ENCODE measurements at regions not wholly inside any gene's neighbourhood (a gene's known extent, or its start where the extent isn't known, plus 50 kb on each side); places are given as distances from the start of the nearest gene placed in this dataset.
"Not testable (repeated sequence)": the region's sequence is repeated elsewhere in the genome, so short reads cannot be mapped to it uniquely, and the experiment has no call there.

- no peak for ATAC-seq (ENCODE audit: insufficient read depth, low FRiP score)
- Histone ChIP-seq H3K27me3 (ENCODE audit: control insufficient read depth in 3 of 3, insufficient read depth in 3 of 3, low read length in 2 of 3) (no peaks in the 10 kb centered on the region), H3K36me3 (ENCODE audit: control insufficient read depth in 4 of 4, insufficient read depth in 4 of 4, low read length in 4 of 4) (no peaks in the 10 kb centered on the region)
Observed at GRCh38 chr3:95539950-95540483, 1274.4 kb upstream of the EPHA6 start.

DNA sequence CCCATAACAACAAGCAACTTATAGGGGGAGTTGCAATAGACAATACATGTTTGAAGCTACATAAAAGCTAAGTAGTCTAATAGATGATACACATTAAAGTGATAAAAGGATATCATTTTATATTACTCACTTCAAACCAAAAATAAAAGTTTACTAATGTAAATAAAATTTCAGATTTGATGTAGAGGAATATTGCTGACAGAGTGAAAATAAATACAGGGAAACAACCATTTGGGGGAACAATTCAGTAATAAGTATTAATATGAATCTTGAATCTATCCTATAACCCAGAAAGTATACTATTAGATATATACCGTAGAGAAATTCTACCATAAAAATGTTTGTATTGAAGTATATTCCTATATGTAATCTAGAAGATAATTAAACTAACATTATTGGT lies 1248.9 kb upstream of the EPHA6 start:
- Histone ChIP-seq H3K27ac (ENCODE audit: low read depth in 1 of 2, low read length in 1 of 2) (no peak overlapping the region), H3K4me1 (ENCODE audit: control insufficient read depth in 5 of 5, insufficient read depth in 5 of 5, low read length in 5 of 5) (no peaks in the 10 kb centered on the region), H3K9me3 (ENCODE audit: control insufficient read depth in 4 of 4, insufficient read depth in 3 of 4, low read length in 3 of 4) (peaks cover 0 to 7% (median 4%) of the 10 kb centered on the region in 4 donors), H3K27me3 (ENCODE audit: control insufficient read depth in 3 of 3, insufficient read depth in 3 of 3, low read length in 2 of 3) (no peaks in the 10 kb centered on the region), H3K4me3 (no peak overlapping the region), H3K9ac (ENCODE audit: insufficient read depth in 1 of 2, low read length in 2 of 2) (no peak overlapping the region), H3K36me3 (ENCODE audit: control insufficient read depth in 4 of 4, insufficient read depth in 4 of 4, low read length in 4 of 4) (no peaks in the 10 kb centered on the region)
- 91 to 98% methylated on average over 1 of the region's 1 CpG for WGBS, 2 donors
- DNase-seq (no peak), ATAC-seq (ENCODE audit: insufficient read depth, low FRiP score) (no peak)
- TF ChIP-seq, protein P1, sequence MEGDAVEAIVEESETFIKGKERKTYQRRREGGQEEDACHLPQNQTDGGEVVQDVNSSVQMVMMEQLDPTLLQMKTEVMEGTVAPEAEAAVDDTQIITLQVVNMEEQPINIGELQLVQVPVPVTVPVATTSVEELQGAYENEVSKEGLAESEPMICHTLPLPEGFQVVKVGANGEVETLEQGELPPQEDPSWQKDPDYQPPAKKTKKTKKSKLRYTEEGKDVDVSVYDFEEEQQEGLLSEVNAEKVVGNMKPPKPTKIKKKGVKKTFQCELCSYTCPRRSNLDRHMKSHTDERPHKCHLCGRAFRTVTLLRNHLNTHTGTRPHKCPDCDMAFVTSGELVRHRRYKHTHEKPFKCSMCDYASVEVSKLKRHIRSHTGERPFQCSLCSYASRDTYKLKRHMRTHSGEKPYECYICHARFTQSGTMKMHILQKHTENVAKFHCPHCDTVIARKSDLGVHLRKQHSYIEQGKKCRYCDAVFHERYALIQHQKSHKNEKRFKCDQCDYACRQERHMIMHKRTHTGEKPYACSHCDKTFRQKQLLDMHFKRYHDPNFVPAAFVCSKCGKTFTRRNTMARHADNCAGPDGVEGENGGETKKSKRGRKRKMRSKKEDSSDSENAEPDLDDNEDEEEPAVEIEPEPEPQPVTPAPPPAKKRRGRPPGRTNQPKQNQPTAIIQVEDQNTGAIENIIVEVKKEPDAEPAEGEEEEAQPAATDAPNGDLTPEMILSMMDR (IDR thresholded peaks at IDR 0.05; ENCODE audit: control extremely low read depth, extremely low read depth) = no peak

More at GRCh38 chr3:95539950-95540483, 1274.4 kb upstream of the EPHA6 start:
- Histone ChIP-seq H3K27ac (ENCODE audit: low read depth in 1 of 2, low read length in 1 of 2) (no peak overlapping the region), H3K9ac (ENCODE audit: insufficient read depth in 1 of 2, low read length in 2 of 2) (no peak overlapping the region), H3K4me3 (no peak overlapping the region), H3K4me1 (ENCODE audit: control insufficient read depth in 5 of 5, insufficient read depth in 5 of 5, low read length in 5 of 5) (no peaks in the 10 kb centered on the region), H3K9me3 (ENCODE audit: control insufficient read depth in 4 of 4, insufficient read depth in 3 of 4, low read length in 3 of 4) (no peaks in the 10 kb centered on the region)
- DNase-seq = no peak
- TF ChIP-seq, protein P1 (IDR thresholded peaks at IDR 0.05; ENCODE audit: control extremely low read depth, extremely low read depth) = no peak

DNA sequence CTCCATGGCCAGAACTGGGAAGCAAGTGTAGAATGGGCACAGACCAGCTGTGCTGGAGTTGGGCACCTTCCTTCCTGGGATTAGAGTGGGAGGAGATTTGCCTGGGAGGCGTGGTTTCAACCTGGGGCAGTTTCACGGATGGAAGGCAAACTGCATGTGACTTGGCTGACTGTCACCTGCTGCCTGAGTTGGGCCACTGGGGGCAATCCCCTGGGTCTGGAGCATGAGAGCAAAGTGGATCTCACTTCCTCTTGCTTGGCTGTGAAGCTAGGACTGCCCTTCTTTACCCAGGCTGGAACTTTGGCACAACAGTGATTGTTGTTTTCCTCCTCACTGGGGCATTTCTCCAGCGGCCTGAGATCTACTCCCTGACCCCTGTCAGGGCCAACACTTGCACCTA lies 1247.0 kb upstream of the EPHA6 start:
- DNase-seq (no peak), ATAC-seq (ENCODE audit: insufficient read depth, low FRiP score) (no peak)
- H3K4me3 ChIP-seq = no peak overlapping the region
- H3K36me3 ChIP-seq (ENCODE audit: control insufficient read depth in 4 of 4, insufficient read depth in 4 of 4, low read length in 4 of 4) = no peaks in the 10 kb centered on the region
- TF ChIP-seq, protein P1 (IDR thresholded peaks at IDR 0.05; ENCODE audit: control extremely low read depth, extremely low read depth) = no peak
- H3K27ac ChIP-seq (ENCODE audit: low read depth in 1 of 2, low read length in 1 of 2) = no peak overlapping the region
- no peaks in the 10 kb centered on the region for H3K4me1 ChIP-seq (ENCODE audit: control insufficient read depth in 5 of 5, insufficient read depth in 5 of 5, low read length in 5 of 5)
- H3K9me3 ChIP-seq (ENCODE audit: control insufficient read depth in 4 of 4, insufficient read depth in 3 of 4, low read length in 3 of 4) = peaks cover 0 to 7% (median 4%) of the 10 kb centered on the region in 4 donors
- WGBS, 2 donors = 64 to 81% methylated on average over 3 of the region's 3 CpGs
- no peaks in the 10 kb centered on the region for H3K27me3 ChIP-seq (ENCODE audit: control insufficient read depth in 3 of 3, insufficient read depth in 3 of 3, low read length in 2 of 3)
- no peak overlapping the region for H3K9ac ChIP-seq (ENCODE audit: insufficient read depth in 1 of 2, low read length in 2 of 2)

GRCh38 chr3:95586754-95587153 lies 1227.6 kb upstream of the EPHA6 start:
- ATAC-seq (ENCODE audit: insufficient read depth, low FRiP score) (no peak), DNase-seq (peak in 1 of 3 donors; percentile 7)
- WGBS, 2 donors = 76 to 77% methylated on average over 2 of the region's 2 CpGs
- no peaks in the 10 kb centered on the region for H3K27me3 ChIP-seq (ENCODE audit: control insufficient read depth in 3 of 3, insufficient read depth in 3 of 3, low read length in 2 of 3)
- no peaks in the 10 kb centered on the region for H3K36me3 ChIP-seq (ENCODE audit: control insufficient read depth in 4 of 4, insufficient read depth in 4 of 4, low read length in 4 of 4)
- TF ChIP-seq, protein P1 (IDR thresholded peaks at IDR 0.05; ENCODE audit: control extremely low read depth, extremely low read depth) = no peak
- no peak overlapping the region for H3K4me3 ChIP-seq
- H3K9me3 ChIP-seq (ENCODE audit: control insufficient read depth in 4 of 4, insufficient read depth in 3 of 4, low read length in 3 of 4) = peaks cover 0 to 7% (median 0%) of the 10 kb centered on the region in 4 donors
- no peak overlapping the region for H3K9ac ChIP-seq (ENCODE audit: insufficient read depth in 1 of 2, low read length in 2 of 2)
- H3K4me1 ChIP-seq (ENCODE audit: control insufficient read depth in 5 of 5, insufficient read depth in 5 of 5, low read length in 5 of 5) = no peaks in the 10 kb centered on the region
- H3K27ac ChIP-seq (ENCODE audit: low read depth in 1 of 2, low read length in 1 of 2) = no peak overlapping the region

GRCh38 chr3:95587641-95588040 lies 1226.8 kb upstream of the EPHA6 start:
- not testable (repeated sequence) for H3K9ac ChIP-seq (ENCODE audit: insufficient read depth in 1 of 2, low read length in 2 of 2); H3K9me3 ChIP-seq (ENCODE audit: control insufficient read depth in 4 of 4, insufficient read depth in 3 of 4, low read length in 3 of 4); H3K4me1 ChIP-seq (ENCODE audit: control insufficient read depth in 5 of 5, insufficient read depth in 5 of 5, low read length in 5 of 5)

More at GRCh38 chr3:95587641-95588040, 1226.8 kb upstream of the EPHA6 start:
- not testable (repeated sequence) for H3K27ac ChIP-seq (ENCODE audit: low read depth in 1 of 2, low read length in 1 of 2); ATAC-seq (ENCODE audit: insufficient read depth, low FRiP score); H3K36me3 ChIP-seq (ENCODE audit: control insufficient read depth in 4 of 4, insufficient read depth in 4 of 4, low read length in 4 of 4); H3K4me3 ChIP-seq; DNase-seq; H3K27me3 ChIP-seq (ENCODE audit: control insufficient read depth in 3 of 3, insufficient read depth in 3 of 3, low read length in 2 of 3)
- 43 to 66% methylated on average over 8 of the region's 8 CpGs for WGBS, 2 donors
